HG02759 (cell line): ENCODE measurements at regions not wholly inside any gene's neighbourhood (a gene's known extent, or its start where the extent isn't known, plus 50 kb on each side); places are given as distances from the start of the nearest gene placed in this dataset.

ENCODE experiments used
- ATAC-seq: cut with Tn5 transposase; IDR thresholded peaks from one replicate; pipeline ENCODE4 v1.9.1; 2021; ENCODE audit warnings: mild to moderate bottlenecking, moderate library complexity; ENCODE audit not compliant: unreplicated experiment

- ATAC-seq: no peak
Measured at GRCh38 chr9:92186631-92187030, 71.4 kb upstream of the SPTLC1 start.

- no peak for ATAC-seq
Measured at GRCh38 chr9:92185681-92186080, 70.5 kb upstream of the SPTLC1 start.

- no peak for ATAC-seq
Measured at GRCh38 chr9:92185096-92185495, 69.9 kb upstream of the SPTLC1 start.

GRCh38 chr9:92184041-92184564, 68.9 kb upstream of the SPTLC1 start:
- ATAC-seq: no peak

- ATAC-seq: no peak
Measured at GRCh38 chr9:92183449-92183848, 68.2 kb upstream of the SPTLC1 start.

- no peak for ATAC-seq
Measured at GRCh38 chr9:92181296-92181695, 66.1 kb upstream of the SPTLC1 start.

GRCh38 chr9:92180669-92181181, 65.5 kb upstream of the SPTLC1 start:
- ATAC-seq: no peak

- no peak for ATAC-seq
Measured at GRCh38 chr9:92180002-92180400, 64.8 kb upstream of the SPTLC1 start.

GRCh38 chr9:92179286-92180001, 64.2 kb upstream of the SPTLC1 start:
- no peak for ATAC-seq

GRCh38 chr9:92177591-92177990, 62.4 kb upstream of the SPTLC1 start:
- ATAC-seq: no peak

- no peak for ATAC-seq
Measured at GRCh38 chr9:92176800-92177185, 61.6 kb upstream of the SPTLC1 start.

GRCh38 chr9:92176068-92176799, 61.0 kb upstream of the SPTLC1 start:
- ATAC-seq: no peak

- ATAC-seq: no peak
Measured at GRCh38 chr9:92175441-92175840, 60.2 kb upstream of the SPTLC1 start.

GRCh38 chr9:92173318-92173717, 58.1 kb upstream of the SPTLC1 start:
- no peak for ATAC-seq

- no peak for ATAC-seq
Measured at GRCh38 chr9:92171822-92172221, 56.6 kb upstream of the SPTLC1 start.

- no peak for ATAC-seq
Measured at GRCh38 chr9:92171281-92171680, 56.1 kb upstream of the SPTLC1 start.

GRCh38 chr9:92170848-92171247, 55.6 kb upstream of the SPTLC1 start:
- ATAC-seq: no peak

- no peak for ATAC-seq
Measured at GRCh38 chr9:92165484-92165883, 50.3 kb upstream of the SPTLC1 start.
